Ureter (tissue), 1 donor: ENCODE measurements at regions not wholly inside any gene's neighbourhood (a gene's known extent, or its start where the extent isn't known, plus 50 kb on each side); places are given as distances from the start of the nearest gene placed in this dataset.
"Not testable (repeated sequence)": the region's sequence is repeated elsewhere in the genome, so short reads cannot be mapped to it uniquely, and the experiment has no call there.

ENCODE experiments used
- DNase-seq: peaks from one replicate; pipeline ENCODE4 v3.0.0-alpha.2; 2020; ENCODE audit warnings: low spot score
- donor health status: DM: yes; HTN: yes; CAD: no.

GRCh38 chr19:28744014-28744413 lies 468.9 kb downstream of the UQCRFS1 start:
- DNase-seq, result no peak

DNA sequence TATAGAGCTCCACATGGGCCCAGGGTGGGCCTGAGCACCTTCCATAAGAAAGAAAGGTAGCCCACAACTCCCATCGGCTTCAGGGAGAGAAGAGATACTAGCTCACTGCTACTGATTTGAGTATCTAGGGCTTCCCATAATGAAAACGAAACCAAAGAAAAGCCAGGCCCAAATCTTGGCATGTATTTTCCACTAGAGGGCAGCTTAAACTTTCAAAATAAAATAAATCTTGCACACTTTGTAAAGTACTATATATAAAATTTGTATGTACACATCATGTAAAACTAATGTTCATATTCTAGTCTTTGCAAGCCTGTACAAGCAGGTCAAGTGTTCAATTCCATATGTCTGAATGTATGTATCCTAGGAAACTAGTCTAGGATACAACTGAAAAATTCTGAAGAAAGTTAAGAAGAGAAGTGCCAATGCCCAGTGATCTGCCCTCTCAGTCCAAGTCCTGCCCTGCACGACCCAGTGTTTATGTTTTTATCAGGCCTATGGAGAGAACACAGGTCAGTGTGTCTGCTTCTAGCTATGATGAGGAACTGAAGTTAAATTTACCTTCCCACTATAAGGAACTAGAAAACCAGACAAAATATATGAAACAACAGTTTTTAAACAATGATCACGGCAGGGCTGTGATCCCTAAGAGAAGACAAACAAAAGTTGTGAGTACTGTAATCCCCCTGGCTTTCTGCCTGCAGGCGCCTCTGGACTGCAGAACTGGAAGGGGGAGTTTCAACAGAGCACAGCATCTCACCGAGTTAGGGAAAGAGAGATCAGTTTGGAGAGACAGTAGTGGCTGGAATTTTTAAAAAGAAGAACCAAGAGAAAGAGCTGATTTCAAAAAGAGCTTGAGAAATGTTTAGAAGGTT lies 475.7 kb downstream of the UQCRFS1 start:
- DNase-seq, result no peak

DNA sequence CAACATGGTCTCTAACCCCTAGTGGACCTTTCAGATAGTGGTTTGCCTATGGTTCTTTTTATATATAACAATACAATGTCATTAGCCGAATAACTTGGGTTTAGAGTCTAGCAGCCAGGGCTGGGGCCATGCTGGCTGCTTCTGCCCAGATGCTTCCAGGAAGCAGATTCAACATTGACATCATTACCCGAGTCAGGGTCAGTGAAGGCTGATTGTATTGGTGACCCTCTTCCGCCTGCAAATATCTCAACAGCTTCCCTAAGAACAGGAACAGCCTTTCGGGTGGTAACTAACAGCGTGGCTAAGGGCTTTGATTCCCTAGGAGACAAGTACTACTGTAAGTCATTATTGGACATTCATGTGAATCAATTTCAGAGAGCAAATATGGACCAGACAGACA lies 476.4 kb downstream of the UQCRFS1 start:
- DNase-seq, result no peak

- no peak for DNase-seq
These were observed 481.4 kb downstream of the UQCRFS1 start for GRCh38 chr19:28731577-28731976.

- DNase-seq, result no peak
These were observed 482.0 kb downstream of the UQCRFS1 start for GRCh38 chr19:28730791-28731512.

GRCh38 chr19:28727480-28728159 lies 485.3 kb downstream of the UQCRFS1 start:
- DNase-seq, result no peak

DNA sequence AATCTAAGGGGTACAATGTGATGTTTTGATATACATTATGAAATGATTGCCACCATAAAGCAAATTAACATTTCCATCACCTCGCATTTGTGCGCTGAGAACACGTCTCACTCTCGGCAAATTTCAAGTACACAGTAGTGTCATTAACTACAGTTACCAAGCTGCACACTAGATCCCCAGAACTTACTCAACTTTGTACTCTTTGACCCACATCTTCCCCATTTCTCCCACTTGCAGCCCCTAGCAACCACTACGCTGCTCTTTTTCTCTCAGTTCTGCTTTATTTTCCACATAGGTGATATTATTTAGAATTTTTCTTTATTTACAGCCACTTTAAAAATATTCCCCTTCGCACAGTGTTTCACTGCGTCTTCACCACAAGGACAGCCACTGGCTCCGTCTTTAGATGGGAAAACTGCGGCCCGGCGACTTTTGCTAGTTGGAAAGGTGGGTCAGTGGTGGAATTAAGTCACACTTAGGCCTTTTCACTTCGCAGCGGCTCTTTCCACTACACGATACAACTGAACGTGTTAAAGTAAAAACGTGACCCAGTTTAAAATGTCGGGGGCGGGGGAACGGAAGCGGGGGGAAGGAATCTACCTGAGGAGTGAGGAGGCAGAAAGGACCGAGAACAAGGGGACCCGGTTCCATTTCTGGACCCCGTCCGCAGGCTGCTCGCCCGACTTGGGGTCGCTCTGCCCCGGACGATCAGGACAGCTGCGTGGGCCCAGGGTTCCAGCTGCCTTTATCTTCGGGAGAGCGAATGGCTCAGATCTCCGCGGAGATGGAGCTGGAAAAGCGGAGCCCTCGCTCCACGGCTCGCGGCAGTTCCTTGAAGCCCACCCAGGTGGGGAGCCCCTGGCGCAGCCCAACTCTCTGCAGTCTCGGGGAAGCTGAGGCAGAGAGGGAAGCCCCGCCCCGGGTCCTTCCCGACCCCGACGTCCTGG lies 486.1 kb downstream of the UQCRFS1 start:
- no peak for DNase-seq

GRCh38 chr19:28718909-28719308 lies 494.0 kb downstream of the UQCRFS1 start:
- no peak for DNase-seq

DNA sequence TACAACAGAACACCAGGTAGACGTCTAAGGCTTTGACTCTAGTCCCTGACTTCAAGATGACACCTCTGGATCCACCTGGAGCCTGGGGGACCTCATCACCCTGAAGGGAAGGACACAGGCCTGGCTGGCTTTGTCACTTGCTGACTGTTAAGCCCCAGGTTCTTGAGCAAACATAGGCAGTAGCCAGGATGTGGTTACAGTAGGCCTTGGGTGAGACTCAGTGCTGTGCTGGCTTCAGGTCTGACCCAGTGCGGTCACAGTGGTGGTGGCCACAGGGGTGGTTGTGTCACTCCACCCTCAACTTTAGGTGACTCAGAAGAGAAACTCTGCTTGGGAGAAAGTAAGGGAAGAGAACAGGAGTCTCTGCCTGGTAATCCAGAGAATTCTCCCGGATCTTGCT lies 497.8 kb downstream of the UQCRFS1 start:
- no peak for DNase-seq

- DNase-seq, result no peak
These were observed 501.5 kb downstream of the UQCRFS1 start for GRCh38 chr19:28711411-28711810.

GRCh38 chr19:28710278-28710677 lies 502.7 kb downstream of the UQCRFS1 start:
- no peak for DNase-seq

DNA sequence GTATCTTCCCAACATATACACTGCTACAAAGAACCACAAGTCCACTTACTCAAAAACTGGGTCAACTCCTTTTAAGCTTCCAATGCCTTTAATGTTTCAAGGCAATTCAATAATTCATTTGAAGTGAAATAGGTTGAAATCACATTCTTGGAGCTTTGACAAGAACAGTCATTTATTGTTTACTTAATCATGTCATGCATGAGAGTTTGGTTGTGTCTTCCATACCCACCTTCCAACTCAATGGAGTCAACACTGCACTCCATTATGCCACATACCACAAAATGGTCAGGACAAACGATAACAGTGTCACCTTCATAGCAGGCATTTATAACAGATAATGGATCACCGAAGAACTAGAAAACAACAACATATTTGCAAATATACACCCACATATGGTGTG lies 506.3 kb downstream of the UQCRFS1 start:
- no peak for DNase-seq

- no peak for DNase-seq
These were observed 507.9 kb downstream of the UQCRFS1 start for GRCh38 chr19:28705008-28705407.

- no peak for DNase-seq
These were observed 509.5 kb downstream of the UQCRFS1 start for GRCh38 chr19:28703400-28703956.

DNA sequence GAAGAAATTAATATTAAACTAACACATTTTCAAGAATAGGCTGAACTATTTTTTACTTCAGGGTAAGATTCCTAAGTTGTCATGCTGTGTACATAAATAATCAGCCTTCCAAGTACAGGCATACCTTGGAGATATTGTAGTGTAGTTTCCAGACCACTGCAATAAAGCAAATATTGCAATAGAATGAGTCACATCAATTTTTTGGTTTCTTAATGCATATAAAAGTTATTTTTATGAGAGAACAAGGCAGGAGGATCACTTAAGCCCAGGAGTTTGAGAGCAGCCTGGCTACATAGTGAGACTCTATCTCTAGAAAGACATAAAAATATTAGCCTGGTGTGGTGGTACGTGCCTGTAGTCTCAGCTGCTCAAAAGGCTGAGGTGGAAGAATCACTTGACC lies 511.5 kb downstream of the UQCRFS1 start:
- no peak for DNase-seq

GRCh38 chr19:28700176-28700575 lies 512.8 kb downstream of the UQCRFS1 start:
- no peak for DNase-seq

- no peak for DNase-seq
These were observed 515.6 kb downstream of the UQCRFS1 start for GRCh38 chr19:28697308-28697707.

DNA sequence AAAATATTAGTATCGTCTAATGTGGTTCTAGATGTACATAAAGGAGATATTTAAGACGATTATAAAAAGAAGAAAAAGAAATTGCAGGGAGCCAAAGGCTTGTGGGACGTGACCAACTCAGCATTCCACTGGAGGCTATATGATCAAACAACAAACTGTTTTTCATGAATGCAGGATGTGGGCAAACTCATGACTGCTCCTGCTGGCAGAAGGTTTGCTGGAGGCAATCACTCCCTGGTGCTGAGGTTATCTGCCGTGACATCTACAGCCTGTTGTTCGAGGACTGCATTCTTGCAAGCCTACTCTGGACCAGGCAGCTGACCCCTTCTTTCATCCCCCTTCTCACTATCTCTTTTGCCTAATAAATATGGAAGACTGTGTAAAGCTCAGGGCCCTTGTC lies 518.1 kb downstream of the UQCRFS1 start:
- no peak for DNase-seq

- DNase-seq, result no peak
These were observed 521.3 kb downstream of the UQCRFS1 start for GRCh38 chr19:28691683-28692082.

DNA sequence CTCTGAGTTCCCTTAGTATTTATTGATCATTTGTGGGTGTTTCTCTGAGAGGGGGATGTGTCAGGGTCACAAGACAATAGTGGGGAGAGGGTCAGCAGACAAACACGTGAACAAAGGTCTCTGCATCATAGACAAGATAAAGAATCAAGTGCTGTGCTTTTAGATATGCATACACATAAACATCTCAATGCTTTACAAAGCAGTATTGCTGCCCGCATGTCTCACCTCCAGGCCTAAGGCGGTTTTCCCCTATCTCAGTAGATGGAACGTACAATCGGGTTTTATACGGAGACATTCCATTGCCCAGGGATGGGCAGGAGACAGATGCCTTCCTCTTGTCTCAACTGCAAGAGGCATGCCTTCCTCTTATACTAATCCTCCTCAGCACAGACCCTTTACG lies 523.5 kb downstream of the UQCRFS1 start:
- DNase-seq, result not testable (repeated sequence)

GRCh38 chr19:28687296-28687695 lies 525.7 kb downstream of the UQCRFS1 start:
- DNase-seq, result no peak
